ENCODE measurements at regions not wholly inside any gene's neighbourhood (a gene's known extent, or its start where the extent isn't known, plus 50 kb on each side); places are given as distances from the start of the nearest gene placed in this dataset.

DNA sequence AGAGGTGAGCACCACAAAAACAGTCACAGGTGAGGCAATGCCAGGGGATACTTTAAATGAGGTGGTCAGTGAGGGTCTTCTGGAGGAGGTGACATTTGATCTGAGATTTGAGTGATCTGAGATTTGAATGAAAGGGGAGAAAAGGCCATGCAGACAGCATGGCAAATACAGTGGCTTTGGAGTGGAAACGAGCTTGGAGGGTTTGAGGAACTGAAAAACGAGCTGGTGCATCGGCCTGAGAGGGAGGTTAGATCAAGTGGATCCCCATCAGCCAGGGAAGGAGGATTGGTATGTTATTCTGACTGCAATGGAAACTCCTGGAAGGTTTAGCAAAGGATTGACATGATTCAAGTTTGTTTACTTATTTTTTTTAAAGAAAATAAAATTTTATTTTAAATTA lies 245.1 kb downstream of the KCNS3 start:
- DNase-seq, result no peak

DNA sequence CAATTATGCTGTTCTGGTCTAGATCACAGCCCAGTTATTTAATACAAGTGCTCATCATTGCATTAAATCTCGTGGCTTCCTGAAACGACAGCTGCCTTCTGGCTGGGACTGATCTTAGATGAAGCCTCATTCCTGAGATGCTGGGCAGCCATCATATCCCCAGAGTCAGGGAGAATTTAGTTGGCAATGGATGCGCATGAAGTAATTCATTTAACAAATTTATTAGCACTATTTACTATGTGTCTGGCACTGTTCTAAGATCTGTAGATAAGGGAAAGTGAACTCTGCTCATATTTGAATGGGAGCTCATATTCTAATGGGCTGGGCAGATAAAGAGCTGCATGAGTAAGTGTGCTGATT lies 244.7 kb downstream of the KCNS3 start:
- no peak for DNase-seq

- no peak for DNase-seq
These were observed 244.2 kb downstream of the KCNS3 start for GRCh38 chr2:18122544-18123210.

DNA sequence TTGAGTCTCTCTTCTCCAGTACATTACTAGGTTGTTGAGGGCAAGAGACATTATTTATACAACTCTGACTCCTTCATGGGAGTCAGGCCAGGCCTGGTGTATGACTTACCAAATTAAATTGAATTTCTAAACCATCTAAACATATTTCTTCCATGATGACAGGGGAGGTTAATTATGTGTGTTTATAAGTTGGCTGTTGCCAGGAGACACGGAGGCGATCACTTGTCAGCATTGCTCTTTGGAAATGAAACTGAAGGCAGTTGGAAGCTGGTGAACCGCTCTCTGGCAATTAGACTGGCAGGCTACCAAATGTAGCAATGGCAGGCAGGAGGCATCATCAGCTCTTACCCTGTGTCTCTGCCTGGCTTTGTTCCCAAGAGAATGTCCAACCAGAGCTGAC lies 241.4 kb downstream of the KCNS3 start:
- DNase-seq, result no peak

- no peak for DNase-seq
These were observed 240.2 kb downstream of the KCNS3 start for GRCh38 chr2:18118703-18119102.

DNA sequence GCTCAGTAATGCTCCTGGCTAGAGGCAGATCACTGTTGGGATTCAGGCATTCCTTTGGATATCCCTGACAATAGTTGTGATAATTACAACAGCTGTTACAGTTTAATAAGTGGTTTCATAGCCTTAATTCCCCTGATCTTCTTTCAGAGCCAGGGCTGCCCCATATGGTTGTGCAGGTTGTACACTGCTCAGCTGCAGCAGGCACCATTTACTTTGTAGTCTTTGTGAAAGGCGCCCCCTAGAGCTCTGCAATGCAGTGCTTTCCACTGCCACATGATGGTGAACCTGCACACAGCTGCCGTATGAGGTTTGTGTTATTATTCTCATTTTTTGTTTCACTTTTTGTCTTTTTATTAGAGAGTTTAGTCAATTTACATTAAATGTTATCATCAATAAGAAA lies 239.1 kb downstream of the KCNS3 start:
- no peak for DNase-seq

- DNase-seq, result no peak
These were observed 231.8 kb downstream of the KCNS3 start for GRCh38 chr2:18110222-18110621.

DNA sequence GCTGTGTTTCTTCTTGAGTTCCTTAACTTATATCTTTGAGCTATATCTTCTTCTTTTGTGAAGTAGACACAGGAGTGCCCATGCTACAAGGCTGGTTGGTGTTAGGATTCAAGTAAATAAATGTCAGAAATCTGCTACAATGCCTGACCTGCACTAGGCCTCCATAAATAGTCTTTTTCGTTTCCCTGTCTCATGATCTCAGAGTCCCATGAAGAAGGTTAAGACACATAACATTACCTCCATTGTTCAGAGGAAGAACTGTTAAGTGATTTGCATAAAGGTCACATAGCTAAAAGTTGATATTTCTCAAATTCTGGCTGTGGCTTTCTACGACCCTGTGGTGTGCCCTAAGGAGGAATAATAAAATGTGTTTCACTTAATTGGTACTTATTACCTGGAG lies 228.4 kb downstream of the KCNS3 start:
- DNase-seq, result no peak

- DNase-seq, result no peak
These were observed 227.5 kb downstream of the KCNS3 start for GRCh38 chr2:18105929-18106328.

- DNase-seq, result no peak
These were observed 226.2 kb downstream of the KCNS3 start for GRCh38 chr2:18104595-18105224.

GRCh38 chr2:18096836-18097405 lies 218.5 kb downstream of the KCNS3 start:
- no peak for DNase-seq

DNA sequence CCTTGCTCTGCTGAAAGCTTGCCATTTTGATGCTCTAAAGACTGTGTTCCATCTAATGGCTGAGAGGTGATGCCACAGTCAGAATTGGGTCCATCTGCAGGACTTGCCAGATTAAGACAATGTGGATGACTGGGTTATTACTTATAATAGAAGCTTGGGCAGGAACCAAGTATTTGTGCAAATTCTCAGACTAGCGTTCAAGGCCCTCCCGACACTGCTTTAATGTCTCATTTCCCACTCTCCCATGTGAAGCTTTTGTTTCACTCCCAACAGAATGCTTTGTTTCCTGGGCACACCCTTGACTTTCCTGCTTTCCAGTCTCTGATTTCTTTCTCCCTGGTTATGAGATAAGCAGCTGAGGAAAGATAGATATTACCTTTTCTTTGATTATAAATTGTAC lies 215.8 kb downstream of the KCNS3 start:
- DNase-seq, result no peak

DNA sequence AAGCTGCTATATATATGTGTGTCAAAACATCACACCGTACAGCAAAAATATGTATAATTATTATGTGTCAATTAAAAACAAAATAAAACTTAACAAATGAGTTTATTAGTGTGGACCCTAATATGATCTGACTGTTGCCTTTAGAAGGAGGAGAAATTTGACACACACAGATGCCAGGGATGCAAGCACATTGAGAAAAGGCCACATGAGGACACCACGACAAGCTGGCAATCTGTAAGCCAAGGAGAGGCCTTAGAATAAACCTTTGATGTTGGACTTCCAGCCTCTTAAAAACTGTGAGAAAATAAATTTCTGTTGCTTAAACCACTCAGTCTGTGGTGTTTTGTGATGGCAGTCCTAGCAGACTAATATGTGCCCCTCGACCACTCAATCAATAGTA lies 214.7 kb downstream of the KCNS3 start:
- no peak for DNase-seq

DNA sequence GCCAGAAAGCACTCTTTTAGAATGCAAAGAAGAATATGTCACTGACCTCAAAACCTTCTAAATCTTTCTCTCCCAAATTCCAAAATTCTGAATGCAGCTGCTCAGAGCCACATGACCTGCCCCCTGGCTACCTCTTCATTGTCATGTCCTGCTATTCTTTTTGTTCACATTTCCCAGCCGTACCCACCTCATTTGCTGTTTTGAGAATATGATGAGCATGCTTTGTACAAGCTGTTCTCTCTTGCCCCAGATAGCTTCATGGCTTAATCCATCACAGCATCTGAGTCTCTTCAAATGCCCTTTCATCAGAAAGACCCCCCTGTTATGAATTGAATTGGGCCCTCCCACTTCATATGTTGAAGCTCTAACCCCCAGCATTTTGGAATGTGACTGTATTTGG lies 214.3 kb downstream of the KCNS3 start:
- no peak for DNase-seq

DNA sequence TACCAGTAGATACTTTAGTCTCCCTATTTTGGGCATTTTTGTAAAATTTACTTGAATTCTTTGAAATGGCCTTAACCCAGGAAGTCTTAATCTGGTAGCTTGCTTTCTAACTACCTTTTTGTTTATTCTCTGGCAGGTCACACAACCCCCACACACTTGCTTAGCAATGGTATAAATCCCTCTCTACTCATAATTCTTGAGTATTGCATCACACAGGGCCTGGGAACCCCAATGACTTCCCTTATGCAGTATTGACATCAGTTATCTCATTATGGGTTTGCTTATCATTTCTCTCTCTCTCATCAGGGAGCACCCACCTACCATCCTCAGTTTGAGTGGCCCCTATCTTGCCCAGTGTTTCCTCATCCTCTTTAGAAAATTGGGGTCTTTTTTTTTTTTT lies 207.1 kb downstream of the KCNS3 start:
- DNase-seq, result no peak

DNA sequence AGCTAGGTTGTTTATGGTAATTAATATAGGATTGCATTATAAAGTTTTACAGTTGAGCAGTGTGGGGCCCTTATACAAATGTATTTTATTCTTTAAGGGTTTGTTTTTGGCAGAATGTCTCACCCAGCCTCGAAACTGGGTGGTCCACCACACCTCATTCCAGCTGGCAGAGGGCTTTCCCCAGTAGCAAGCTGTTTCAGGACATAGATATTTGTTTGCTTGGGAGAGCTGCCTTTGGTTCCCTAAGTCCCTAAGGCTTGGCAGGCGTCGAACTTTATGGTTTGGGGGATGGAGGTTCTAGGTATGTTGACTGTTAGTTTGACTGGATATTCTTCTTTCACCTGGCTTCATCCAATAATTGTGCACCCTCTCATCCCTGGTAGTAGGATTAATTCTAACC lies 205.9 kb downstream of the KCNS3 start:
- no peak for DNase-seq

GRCh38 chr2:18083806-18084205 lies 205.3 kb downstream of the KCNS3 start:
- DNase-seq, result no peak

DNA sequence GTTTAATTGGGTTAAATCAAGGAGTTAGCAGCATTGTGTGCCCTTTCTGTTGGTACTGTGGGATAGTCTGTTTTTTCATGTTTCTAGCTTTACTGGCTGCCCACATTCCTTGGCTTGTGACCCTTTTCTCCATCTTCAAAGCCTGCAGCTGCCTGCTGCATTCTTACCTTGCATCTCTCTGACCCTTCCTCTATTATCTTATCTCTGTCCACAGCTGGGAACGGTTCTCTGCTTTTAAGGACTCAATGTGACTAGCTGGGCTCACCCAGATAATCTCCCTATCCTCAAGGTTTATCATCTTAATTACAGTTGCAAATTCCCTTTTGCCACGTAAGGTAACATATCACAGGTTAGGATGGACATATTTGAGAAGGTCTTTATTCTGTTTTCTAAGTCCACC lies 199.7 kb downstream of the KCNS3 start:
- DNase-seq, result no peak

- no peak for DNase-seq
These were observed 199.2 kb downstream of the KCNS3 start for GRCh38 chr2:18077704-18078103.

DNA sequence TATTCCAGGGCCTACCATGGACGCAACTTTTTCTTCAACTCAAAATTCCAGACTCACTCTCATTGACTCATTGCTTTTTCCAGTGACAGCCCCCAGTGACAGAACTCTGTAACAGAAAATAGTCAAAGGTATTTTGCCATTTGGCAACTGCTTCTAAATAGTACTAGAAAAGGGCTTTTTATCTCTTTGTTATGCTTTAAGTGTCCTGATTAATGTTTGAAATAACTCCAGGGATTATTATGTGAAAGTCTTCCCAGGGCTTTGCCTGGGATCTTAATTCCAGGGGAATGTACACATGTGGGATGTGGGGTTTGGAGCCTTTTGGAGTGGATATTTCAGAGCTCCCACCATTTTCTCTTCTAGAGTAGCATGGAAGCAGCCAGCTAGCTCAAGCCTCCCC lies 198.8 kb downstream of the KCNS3 start:
- DNase-seq, result no peak

- no peak for DNase-seq
These were observed 196.0 kb downstream of the KCNS3 start for GRCh38 chr2:18074476-18074875.

DNA sequence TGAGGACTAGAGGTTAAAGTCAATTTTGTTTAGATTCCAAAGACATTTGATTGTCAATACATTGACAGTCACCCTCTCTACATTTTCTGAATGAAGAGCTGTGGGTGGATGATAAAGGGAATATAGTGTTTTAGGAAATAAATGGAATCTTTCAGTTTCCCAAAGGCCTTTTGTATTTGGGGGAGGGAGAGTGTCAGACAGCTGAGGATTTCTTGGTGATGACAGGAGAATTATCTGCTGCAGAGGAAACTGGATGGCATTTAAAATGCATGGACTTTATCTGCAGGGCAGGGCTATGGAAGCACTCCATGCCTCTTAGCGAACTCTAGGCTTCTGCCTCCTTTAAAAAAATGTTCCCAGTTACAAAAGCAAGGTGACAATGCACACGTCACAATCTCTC lies 195.1 kb downstream of the KCNS3 start:
- DNase-seq, result no peak

- DNase-seq, result no peak
These were observed 189.3 kb downstream of the KCNS3 start for GRCh38 chr2:18067588-18068384.

GRCh38 chr2:18066894-18067293 lies 188.4 kb downstream of the KCNS3 start:
- DNase-seq, result no peak

Data from stimulated activated CD4-positive, alpha-beta T cell treated with anti-CD3 and anti-CD28 coated beads, Interleukin-4, amount 100 ng/mL, for 24 hours (primary cell).